ENCODE measurements at regions not wholly inside any gene's neighbourhood (a gene's known extent, or its start where the extent isn't known, plus 50 kb on each side); places are given as distances from the start of the nearest gene placed in this dataset.

- no peak for DNase-seq (ENCODE audit: low read depth)
- no peak overlapping the region for H3K4me3 ChIP-seq (ENCODE audit: low read depth, low read length)
These were observed 110.2 kb downstream of the BTG1 start for GRCh38 chr12:92035477-92035876.

GRCh38 chr12:92034858-92035401 is 110.7 kb downstream of the BTG1 start:
- peak overlapping the region; percentile 13 for H3K4me3 ChIP-seq (ENCODE audit: low read depth, low read length)
- peak; percentile 94 for DNase-seq (ENCODE audit: low read depth)

GRCh38 chr12:92034083-92034482 is 111.6 kb downstream of the BTG1 start:
- no peak for DNase-seq (ENCODE audit: low read depth)
- H3K4me3 ChIP-seq (ENCODE audit: low read depth, low read length), result no peak overlapping the region

- DNase-seq (ENCODE audit: low read depth), result no peak
- H3K4me3 ChIP-seq (ENCODE audit: low read depth, low read length), result no peak overlapping the region
These were observed 112.7 kb downstream of the BTG1 start for GRCh38 chr12:92032965-92033364.

DNA sequence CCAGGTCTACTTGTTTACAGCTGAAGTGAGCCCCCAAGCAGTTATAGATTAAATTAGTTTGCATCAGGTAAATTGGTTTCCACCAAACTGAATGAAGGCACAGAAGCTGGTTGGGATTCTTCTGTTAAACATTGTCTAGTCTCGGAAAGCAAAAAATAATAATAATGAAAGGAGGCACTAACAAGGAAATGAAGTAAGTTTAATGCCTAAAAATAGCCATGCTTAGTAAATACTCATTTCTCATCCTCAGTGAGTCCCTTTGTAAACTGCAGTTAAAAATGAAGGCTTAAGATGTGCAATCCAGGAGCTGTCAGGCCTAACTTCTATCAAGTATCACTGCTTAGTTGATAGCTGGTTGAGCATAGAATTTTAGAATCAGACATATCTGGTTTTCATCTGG is 113.5 kb downstream of the BTG1 start:
- no peak for DNase-seq (ENCODE audit: low read depth)

DNA sequence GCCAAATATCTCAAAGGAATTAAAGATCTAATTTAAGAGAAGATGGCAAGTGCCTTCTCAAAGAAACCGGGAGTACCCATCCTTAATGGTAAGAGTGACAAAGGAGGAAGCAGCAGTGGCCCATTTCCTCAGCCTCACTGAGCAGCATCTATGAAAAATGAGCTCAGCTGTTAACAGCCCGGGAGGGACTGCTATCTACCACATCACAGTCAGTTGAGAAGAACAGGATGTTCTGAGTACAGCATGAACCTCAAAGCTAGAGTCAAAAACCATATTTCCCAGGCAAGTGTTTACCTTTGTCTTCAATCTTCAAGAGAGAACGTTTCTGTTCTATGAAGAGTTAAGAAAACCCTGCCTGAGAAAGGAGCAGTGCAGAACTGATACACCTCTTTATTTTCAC is 115.0 kb downstream of the BTG1 start:
- H3K4me3 ChIP-seq (ENCODE audit: low read depth, low read length), result no peak overlapping the region
- DNase-seq (ENCODE audit: low read depth), result peak; percentile 90

More for the DNA sequence above, 113.5 kb downstream of the BTG1 start:
- H3K4me3 ChIP-seq (ENCODE audit: low read depth, low read length), result no peak overlapping the region

- H3K4me3 ChIP-seq (ENCODE audit: low read depth, low read length), result no peak overlapping the region
- no peak for DNase-seq (ENCODE audit: low read depth)
These were observed 115.6 kb downstream of the BTG1 start for GRCh38 chr12:92029902-92030586.

DNA sequence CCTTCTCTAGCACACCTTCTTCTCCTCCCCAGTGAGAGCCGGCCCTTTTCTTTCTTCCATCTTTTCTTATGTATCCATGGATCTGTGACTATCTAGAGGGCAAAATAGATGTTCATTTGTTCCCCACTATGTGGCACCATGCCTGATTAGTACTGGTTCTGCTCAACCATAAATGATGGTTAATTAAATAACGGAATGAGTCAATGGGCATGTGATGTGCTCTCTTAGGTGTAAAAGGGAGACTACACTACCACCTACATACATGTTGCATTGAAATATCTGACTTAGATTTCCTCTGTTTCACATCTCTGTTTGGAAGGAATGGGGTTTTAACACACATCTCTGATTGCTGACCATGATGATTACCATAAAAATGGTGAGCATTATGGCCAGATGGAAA is 116.5 kb downstream of the BTG1 start:
- H3K4me3 ChIP-seq (ENCODE audit: low read depth, low read length), result no peak overlapping the region
- DNase-seq (ENCODE audit: low read depth), result no peak

DNA sequence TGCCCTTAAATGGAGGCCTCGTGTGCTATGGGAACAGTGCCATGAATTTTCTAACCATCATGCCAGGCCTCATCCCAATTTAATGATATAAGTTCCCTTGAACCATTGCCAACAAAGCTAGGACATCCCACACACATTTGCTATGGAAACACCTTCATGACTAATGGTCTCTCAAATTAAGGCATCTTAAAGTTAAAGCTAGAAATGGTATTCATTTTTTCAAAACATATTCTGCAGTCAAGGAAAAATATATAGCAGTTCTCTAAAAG is 117.3 kb downstream of the BTG1 start:
- no peak overlapping the region for H3K4me3 ChIP-seq (ENCODE audit: low read depth, low read length)
- peak; percentile 77 for DNase-seq (ENCODE audit: low read depth)

DNA sequence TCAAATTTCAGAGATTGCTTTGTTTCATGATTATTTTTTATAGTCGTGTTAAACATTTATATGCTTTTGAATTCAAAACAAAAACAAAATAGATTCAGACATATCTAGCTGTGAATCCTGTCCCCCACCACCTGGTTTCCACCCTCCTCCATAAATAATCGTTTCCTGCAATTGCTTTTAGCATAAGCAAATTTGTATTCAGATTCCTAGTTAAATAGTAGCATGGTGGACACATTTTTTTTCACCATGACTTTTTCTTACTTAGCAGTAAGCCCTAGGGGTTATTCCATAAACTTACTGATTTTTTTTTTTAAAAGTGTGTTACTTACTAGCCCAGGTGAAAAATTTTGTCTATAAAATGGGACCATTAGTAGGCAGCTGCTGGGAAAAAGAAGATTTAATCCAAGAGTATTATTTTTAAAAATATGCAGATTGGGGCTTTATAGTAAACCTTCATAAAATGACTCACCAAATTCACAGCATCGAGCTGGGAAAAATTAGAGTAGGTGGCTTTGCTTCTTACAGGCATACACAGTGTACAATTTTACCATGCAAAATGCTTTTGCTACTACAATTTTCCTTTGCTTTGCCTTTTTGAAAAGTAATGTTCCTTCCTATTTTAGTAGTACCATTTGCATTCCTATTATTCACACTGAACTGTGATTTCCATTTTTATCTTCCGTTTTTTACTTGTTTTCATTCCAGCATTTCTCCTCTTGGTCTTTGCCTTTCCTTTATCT is 117.8 kb downstream of the BTG1 start:
- no peak overlapping the region for H3K4me3 ChIP-seq (ENCODE audit: low read depth, low read length)
- DNase-seq (ENCODE audit: low read depth), result no peak

GRCh38 chr12:92027243-92027642 is 118.4 kb downstream of the BTG1 start:
- H3K4me3 ChIP-seq (ENCODE audit: low read depth, low read length), result no peak overlapping the region
- no peak for DNase-seq (ENCODE audit: low read depth)

DNA sequence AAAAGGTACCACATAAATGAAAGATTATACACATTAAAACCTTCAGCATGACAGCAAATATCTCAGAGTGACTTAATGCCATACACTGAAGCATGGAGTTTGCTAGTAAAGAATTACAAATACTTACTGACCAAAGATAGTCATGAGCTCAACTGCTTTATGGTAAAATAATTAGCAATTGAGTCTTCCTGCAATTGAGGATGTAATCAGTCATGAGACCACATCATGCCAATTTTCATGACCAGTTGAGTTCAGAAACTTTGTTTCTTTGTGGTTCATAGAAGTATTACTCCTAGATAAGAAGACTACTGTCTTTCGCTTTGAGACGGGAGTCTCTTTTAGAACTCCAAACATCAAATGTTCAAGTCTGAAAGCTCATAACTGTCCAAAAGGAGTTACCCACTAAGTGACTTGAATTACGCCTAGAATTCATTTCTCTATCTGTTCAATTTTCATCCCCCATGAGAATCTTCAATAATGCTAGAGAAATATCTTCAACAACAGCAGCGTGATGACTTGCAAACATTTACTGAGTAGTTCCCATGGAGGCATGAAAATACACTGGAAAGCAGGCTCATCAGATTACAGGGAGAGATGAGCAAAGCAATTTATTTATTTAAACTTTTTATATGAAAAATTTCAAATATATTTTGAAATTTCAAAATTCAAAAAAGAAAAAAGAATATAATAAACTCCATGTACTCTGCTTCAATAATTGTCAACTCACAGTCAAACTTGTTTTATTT is 120.0 kb downstream of the BTG1 start:
- no peak for DNase-seq (ENCODE audit: low read depth)
- H3K4me3 ChIP-seq (ENCODE audit: low read depth, low read length), result no peak overlapping the region

- no peak overlapping the region for H3K4me3 ChIP-seq (ENCODE audit: low read depth, low read length)
- no peak for DNase-seq (ENCODE audit: low read depth)
These were observed 123.6 kb downstream of the BTG1 start for GRCh38 chr12:92022093-92022492.

GRCh38 chr12:92021666-92022035 is 124.0 kb downstream of the BTG1 start:
- no peak for DNase-seq (ENCODE audit: low read depth)
- H3K4me3 ChIP-seq (ENCODE audit: low read depth, low read length), result no peak overlapping the region

DNA sequence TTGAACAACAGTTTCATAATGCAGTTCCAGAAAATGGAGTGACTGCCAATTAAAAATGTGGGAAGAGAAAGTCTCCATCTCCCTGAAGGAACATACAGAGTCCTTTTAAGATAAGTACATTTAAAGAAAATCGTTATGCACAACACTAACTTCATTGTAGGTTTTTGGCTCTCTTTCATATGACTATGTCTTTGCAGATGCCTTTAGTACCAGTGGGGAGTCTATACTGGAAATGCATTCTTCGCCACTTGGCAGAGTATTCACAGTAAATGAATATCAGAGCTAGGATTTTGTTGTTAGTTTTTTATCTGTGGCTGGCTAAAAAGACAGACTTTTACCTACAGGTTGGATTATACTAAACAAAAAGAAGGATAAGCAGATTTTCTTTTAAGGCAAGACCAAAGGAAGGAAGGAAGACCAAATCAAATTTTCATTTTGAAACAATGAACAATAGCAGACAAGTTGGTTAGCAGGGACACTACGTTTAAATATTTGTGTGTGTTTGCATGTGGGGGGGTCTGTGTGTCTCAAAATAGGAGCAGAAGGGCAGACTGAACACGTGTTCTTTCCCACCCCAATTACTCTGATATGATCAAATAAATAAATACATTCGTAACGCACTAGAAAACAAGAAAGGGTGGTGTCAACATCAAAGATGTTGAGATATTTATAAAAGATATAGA is 124.5 kb downstream of the BTG1 start:
- no peak overlapping the region for H3K4me3 ChIP-seq (ENCODE audit: low read depth, low read length)
- no peak for DNase-seq (ENCODE audit: low read depth)

- no peak overlapping the region for H3K4me3 ChIP-seq (ENCODE audit: low read depth, low read length)
- DNase-seq (ENCODE audit: low read depth), result no peak
These were observed 126.0 kb downstream of the BTG1 start for GRCh38 chr12:92019491-92020277.

- DNase-seq (ENCODE audit: low read depth), result no peak
These were observed 133.0 kb downstream of the BTG1 start for GRCh38 chr12:92012691-92013090.

GRCh38 chr12:92010853-92011701 is 134.6 kb downstream of the BTG1 start:
- no peak for DNase-seq (ENCODE audit: low read depth)
- H3K4me3 ChIP-seq (ENCODE audit: low read depth, low read length), result no peak overlapping the region

More at GRCh38 chr12:92012691-92013090, 133.0 kb downstream of the BTG1 start:
- H3K4me3 ChIP-seq (ENCODE audit: low read depth, low read length), result no peak overlapping the region
